ENCODE measurements at regions not wholly inside any gene's neighbourhood (a gene's known extent, or its start where the extent isn't known, plus 50 kb on each side); places are given as distances from the start of the nearest gene placed in this dataset.

GRCh38 chr5:124414973-124415372 lies 331.5 kb downstream of the ZNF608 start:
- Mint-ChIP-seq H3K9me3 (ENCODE audit: insufficient read depth) (peaks cover 2% of the 10 kb centered on the region), H3K27ac (no peak overlapping the region), H3K4me1 (peaks cover 31% of the 10 kb centered on the region), H3K27me3 (no peaks in the 10 kb centered on the region), H3K4me3 (no peak overlapping the region)
- H3K4me3 ChIP-seq (ENCODE audit: control extremely low read depth in 1 of 5, extremely low read depth in 1 of 5, insufficient read depth in 1 of 5, low read depth in 2 of 5, low read length in 4 of 5) = no peak overlapping the region
- DNase-seq = no peak
- no peak overlapping the region for H2AFZ ChIP-seq (ENCODE audit: insufficient read depth, low read depth, low read length, poor library complexity, severe bottlenecking)
- no peak overlapping the region for H3K9ac ChIP-seq (ENCODE audit: low read length)
- TF ChIP-seq CTCF (IDR thresholded peaks at IDR 0.05) (no peak), EZH2 (IDR thresholded peaks at IDR 0.05; ENCODE audit: borderline replicate concordance, insufficient read depth, low read depth, low read length, poor library complexity, severe bottlenecking) (no peak)
- H3K4me2 ChIP-seq (replicated peaks; ENCODE audit: low read depth, low read length, poor library complexity, severe bottlenecking) = no peak overlapping the region
- WGBS (ENCODE audit: insufficient coverage) = 100% methylated on average over 3 of the region's 3 CpGs
- peaks cover 0 to 4% (median 1%) of the 10 kb centered on the region in 3 donors for H3K9me3 ChIP-seq (ENCODE audit: control extremely low read depth in 1 of 3, control insufficient read depth in 2 of 3, insufficient read depth in 1 of 3, low read length in 2 of 3)
- H3K27ac ChIP-seq (ENCODE audit: low read length in 2 of 2) = no peak overlapping the region
- intact Hi-C loops (cut with micrococcal nuclease) = loop anchor here (5.0 kb wide), 1 partner anchor 232 kb away; no protein-coding TSS in a partner anchor
- H4K20me1 ChIP-seq (ENCODE audit: control insufficient read depth, insufficient read depth, low read length, poor library complexity, severe bottlenecking) = no peaks in the 10 kb centered on the region
- ChIA-PET CTCF (no interaction called here), POLR2A (no interaction called here)
- H3K27me3 ChIP-seq (replicated peaks in 1 of 4; ENCODE audit: control extremely low read depth in 1 of 4, control insufficient read depth in 3 of 4, insufficient read depth in 4 of 4, low read length in 3 of 4) = no peaks in the 10 kb centered on the region
- no peaks in the 10 kb centered on the region for H3K36me3 ChIP-seq (replicated peaks in 1 of 2; ENCODE audit: control extremely low read depth in 1 of 2, control insufficient read depth in 1 of 2, extremely low read depth in 1 of 2, insufficient read depth in 2 of 2, low read length in 1 of 2)
- no peak for ATAC-seq (ENCODE audit: low read depth)
- peaks cover 25 to 26% of the 10 kb centered on the region in 2 donors for H3K4me1 ChIP-seq (ENCODE audit: control insufficient read depth in 2 of 2, insufficient read depth in 2 of 2, low read length in 2 of 2)
- H3K79me2 ChIP-seq (ENCODE audit: control insufficient read depth, insufficient read depth, low read length) = no peaks in the 10 kb centered on the region

- no peaks in the 10 kb centered on the region for H3K79me2 ChIP-seq (ENCODE audit: control insufficient read depth, insufficient read depth, low read length)
- peak overlapping the region; percentile 60 for H3K4me3 Mint-ChIP-seq
- H3K36me3 ChIP-seq (replicated peaks in 1 of 2; ENCODE audit: control extremely low read depth in 1 of 2, control insufficient read depth in 1 of 2, extremely low read depth in 1 of 2, insufficient read depth in 2 of 2, low read length in 1 of 2) = no peaks in the 10 kb centered on the region
- DNase-seq (peak; percentile 72), ATAC-seq (ENCODE audit: low read depth) (peak; percentile 96)
- peaks cover 0 to 4% (median 1%) of the 10 kb centered on the region in 3 donors for H3K9me3 ChIP-seq (ENCODE audit: control extremely low read depth in 1 of 3, control insufficient read depth in 2 of 3, insufficient read depth in 1 of 3, low read length in 2 of 3)
- peak overlapping the region in 2 of 5 experiments; percentile 14 to 24 for H3K4me3 ChIP-seq (ENCODE audit: control extremely low read depth in 1 of 5, extremely low read depth in 1 of 5, insufficient read depth in 1 of 5, low read depth in 2 of 5, low read length in 4 of 5)
- peaks cover 22 to 24% of the 10 kb centered on the region in 2 donors for H3K4me1 ChIP-seq (ENCODE audit: control insufficient read depth in 2 of 2, insufficient read depth in 2 of 2, low read length in 2 of 2)
- ChIA-PET POLR2A (interaction anchor here (0.6 kb wide), 1 partner anchor 241 kb away, joined by 3 read pairs; no protein-coding TSS in a partner anchor), CTCF (interaction anchor here (0.6 to 1.3 kb wide), 3 partner anchors 28 to 1425 kb away, joined by 3 read pairs; no protein-coding TSS in a partner anchor)
- intact Hi-C loops (cut with micrococcal nuclease) = loop anchor here (5.0 kb wide), 1 partner anchor 236 kb away; no protein-coding TSS in a partner anchor
- peaks cover 6% of the 10 kb centered on the region for H3K9me3 Mint-ChIP-seq (ENCODE audit: insufficient read depth)
- H3K4me2 ChIP-seq (replicated peaks; ENCODE audit: low read depth, low read length, poor library complexity, severe bottlenecking) = peak overlapping the region; percentile 60
- H3K27me3 Mint-ChIP-seq = no peaks in the 10 kb centered on the region
- H3K27me3 ChIP-seq (replicated peaks in 1 of 4; ENCODE audit: control extremely low read depth in 1 of 4, control insufficient read depth in 3 of 4, insufficient read depth in 4 of 4, low read length in 3 of 4) = no peaks in the 10 kb centered on the region
- WGBS (ENCODE audit: insufficient coverage) = 38% methylated on average over 1 of the region's 3 CpGs
- H3K27ac ChIP-seq (ENCODE audit: low read length in 2 of 2) = no peak overlapping the region
- peak overlapping the region; percentile 11 for H3K9ac ChIP-seq (ENCODE audit: low read length)
- H2AFZ ChIP-seq (ENCODE audit: insufficient read depth, low read depth, low read length, poor library complexity, severe bottlenecking) = no peak overlapping the region
- no peak overlapping the region for H3K27ac Mint-ChIP-seq
- no peaks in the 10 kb centered on the region for H4K20me1 ChIP-seq (ENCODE audit: control insufficient read depth, insufficient read depth, low read length, poor library complexity, severe bottlenecking)
- TF ChIP-seq CTCF (IDR thresholded peaks at IDR 0.05) (no peak), EZH2 (IDR thresholded peaks at IDR 0.05; ENCODE audit: borderline replicate concordance, insufficient read depth, low read depth, low read length, poor library complexity, severe bottlenecking) (no peak)
- peaks cover 21% of the 10 kb centered on the region for H3K4me1 Mint-ChIP-seq
Measured at GRCh38 chr5:124410539-124411488, 335.6 kb downstream of the ZNF608 start.
